ENCODE measurements at regions not wholly inside any gene's neighbourhood (a gene's known extent, or its start where the extent isn't known, plus 50 kb on each side); places are given as distances from the start of the nearest gene placed in this dataset.

GRCh38 chrX:20884565-20884964 is 489.7 kb upstream of the CNKSR2 start:
- DNase-seq (ENCODE audit: low read depth): no peak
- H3K4me3 ChIP-seq (ENCODE audit: low read depth, low read length): no peak overlapping the region
- no peak for TF ChIP-seq MAX (IDR thresholded peaks at IDR 0.05; ENCODE audit: low read depth, low read length)
- TF ChIP-seq MYC (IDR thresholded peaks at IDR 0.05; ENCODE audit: low read depth, low read length): no peak
- TF ChIP-seq CTCF (IDR thresholded peaks at IDR 0.05; ENCODE audit: low read depth, low read length): no peak
- no peak for TF ChIP-seq POLR2A (IDR thresholded peaks at IDR 0.05; ENCODE audit: extremely low read depth, insufficient read length)

- TF ChIP-seq POLR2A (IDR thresholded peaks at IDR 0.05; ENCODE audit: extremely low read depth, insufficient read length) (no peak), CTCF (IDR thresholded peaks at IDR 0.05; ENCODE audit: low read depth, low read length) (no peak), MYC (IDR thresholded peaks at IDR 0.05; ENCODE audit: low read depth, low read length) (no peak), MAX (IDR thresholded peaks at IDR 0.05; ENCODE audit: low read depth, low read length) (no peak)
- no peak for DNase-seq (ENCODE audit: low read depth)
- no peak overlapping the region for H3K4me3 ChIP-seq (ENCODE audit: low read depth, low read length)
Measured at GRCh38 chrX:20863649-20864048, 510.6 kb upstream of the CNKSR2 start.

- TF ChIP-seq POLR2A (IDR thresholded peaks at IDR 0.05; ENCODE audit: extremely low read depth, insufficient read length) (no peak), MYC (IDR thresholded peaks at IDR 0.05; ENCODE audit: low read depth, low read length) (no peak), CTCF (IDR thresholded peaks at IDR 0.05; ENCODE audit: low read depth, low read length) (no peak), MAX (IDR thresholded peaks at IDR 0.05; ENCODE audit: low read depth, low read length) (no peak)
- no peak overlapping the region for H3K4me3 ChIP-seq (ENCODE audit: low read depth, low read length)
- no peak for DNase-seq (ENCODE audit: low read depth)
Measured at GRCh38 chrX:20861113-20861512, 513.1 kb upstream of the CNKSR2 start.

- no peak for TF ChIP-seq CTCF (IDR thresholded peaks at IDR 0.05; ENCODE audit: low read depth, low read length)
- TF ChIP-seq MAX (IDR thresholded peaks at IDR 0.05; ENCODE audit: low read depth, low read length): no peak
- no peak for TF ChIP-seq POLR2A (IDR thresholded peaks at IDR 0.05; ENCODE audit: extremely low read depth, insufficient read length)
- TF ChIP-seq MYC (IDR thresholded peaks at IDR 0.05; ENCODE audit: low read depth, low read length): no peak
- peak; percentile 1 for DNase-seq (ENCODE audit: low read depth)
Measured at GRCh38 chrX:20857746-20858145, 516.5 kb upstream of the CNKSR2 start.

GRCh38 chrX:20838477-20838876 is 535.7 kb upstream of the CNKSR2 start:
- DNase-seq (ENCODE audit: low read depth): no peak
- H3K4me3 ChIP-seq (ENCODE audit: low read depth, low read length): no peak overlapping the region
- TF ChIP-seq POLR2A (IDR thresholded peaks at IDR 0.05; ENCODE audit: extremely low read depth, insufficient read length) (no peak), MAX (IDR thresholded peaks at IDR 0.05; ENCODE audit: low read depth, low read length) (no peak), CTCF (IDR thresholded peaks at IDR 0.05; ENCODE audit: low read depth, low read length) (no peak), MYC (IDR thresholded peaks at IDR 0.05; ENCODE audit: low read depth, low read length) (no peak)

More at GRCh38 chrX:20857746-20858145, 516.5 kb upstream of the CNKSR2 start:
- no peak overlapping the region for H3K4me3 ChIP-seq (ENCODE audit: low read depth, low read length)

Data from NB4 (cell line).